ENCODE measurements at regions not wholly inside any gene's neighbourhood (a gene's known extent, or its start where the extent isn't known, plus 50 kb on each side); places are given as distances from the start of the nearest gene placed in this dataset.
"Not testable (repeated sequence)": the region's sequence is repeated elsewhere in the genome, so short reads cannot be mapped to it uniquely, and the experiment has no call there.

GRCh38 chr12:131628023-131628740, 82.7 kb upstream of the SFSWAP start:
- H3K36me3 ChIP-seq = no peaks in the 10 kb centered on the region
- intact Hi-C loops (cut with DNase I; ENCODE audit: low total_unique reads) = no loop called here
- TF ChIP-seq CTCF (IDR thresholded peaks at IDR 0.05) (no peak), POLR2A (IDR thresholded peaks at IDR 0.05) (no peak)
- no peaks in the 10 kb centered on the region for H3K9me3 ChIP-seq
- DNase-seq = no peak
- no peak overlapping the region for H3K4me3 ChIP-seq
- H3K27ac ChIP-seq = no peak overlapping the region
- H3K27me3 ChIP-seq = peaks cover 0 to 7% of the 10 kb centered on the region in 2 donors
- H3K4me1 ChIP-seq = no peaks in the 10 kb centered on the region

GRCh38 chr12:131628766-131629448, 82.0 kb upstream of the SFSWAP start:
- no peak for TF ChIP-seq POLR2A (IDR thresholded peaks at IDR 0.05)
- TF ChIP-seq CTCF (IDR thresholded peaks at IDR 0.05) = no peak
- H3K4me1 ChIP-seq = no peaks in the 10 kb centered on the region
- no peak for DNase-seq
- no peak overlapping the region for H3K27ac ChIP-seq
- no peaks in the 10 kb centered on the region for H3K36me3 ChIP-seq
- H3K9me3 ChIP-seq = no peaks in the 10 kb centered on the region
- intact Hi-C loops (cut with DNase I; ENCODE audit: low total_unique reads) = no loop called here
- H3K4me3 ChIP-seq = no peak overlapping the region
- H3K27me3 ChIP-seq = peaks cover 0 to 7% of the 10 kb centered on the region in 2 donors

- Histone ChIP-seq H3K9me3 (no peaks in the 10 kb centered on the region), H3K27ac (no peak overlapping the region), H3K36me3 (no peaks in the 10 kb centered on the region), H3K27me3 (peaks cover 0 to 7% of the 10 kb centered on the region in 2 donors), H3K4me1 (no peaks in the 10 kb centered on the region), H3K4me3 (no peak overlapping the region)
- DNase-seq = no peak
- intact Hi-C loops (cut with DNase I; ENCODE audit: low total_unique reads) = no loop called here
- no peak for TF ChIP-seq CTCF (IDR thresholded peaks at IDR 0.05)
- no peak for TF ChIP-seq POLR2A (IDR thresholded peaks at IDR 0.05)
These were observed 79.7 kb upstream of the SFSWAP start for GRCh38 chr12:131631230-131631629.

- H3K9me3 ChIP-seq; H3K4me3 ChIP-seq; H3K4me1 ChIP-seq; H3K27me3 ChIP-seq; H3K27ac ChIP-seq; DNase-seq; H3K36me3 ChIP-seq; intact Hi-C loops (cut with DNase I; ENCODE audit: low total_unique reads): not testable (repeated sequence)
These were observed 78.8 kb upstream of the SFSWAP start for GRCh38 chr12:131631889-131632651.

GRCh38 chr12:131632652-131633023, 78.3 kb upstream of the SFSWAP start:
- H3K9me3 ChIP-seq; H3K27ac ChIP-seq; H3K4me3 ChIP-seq; DNase-seq; H3K27me3 ChIP-seq; H3K36me3 ChIP-seq; intact Hi-C loops (cut with DNase I; ENCODE audit: low total_unique reads); H3K4me1 ChIP-seq: not testable (repeated sequence)

GRCh38 chr12:131633610-131634009, 77.3 kb upstream of the SFSWAP start:
- H3K4me3 ChIP-seq; DNase-seq; H3K9me3 ChIP-seq; H3K36me3 ChIP-seq; H3K27ac ChIP-seq; H3K4me1 ChIP-seq; intact Hi-C loops (cut with DNase I; ENCODE audit: low total_unique reads); H3K27me3 ChIP-seq: not testable (repeated sequence)

All from uterus (tissue), 3 donors.